WI38 (cell line): ENCODE measurements at regions not wholly inside any gene's neighbourhood (a gene's known extent, or its start where the extent isn't known, plus 50 kb on each side); places are given as distances from the start of the nearest gene placed in this dataset.

ENCODE experiments used
- H3K4me3 ChIP-seq: 2 replicates; pipeline ENCODE4 v1.5.1; 2011; ENCODE audit warnings: low read depth, mild to moderate bottlenecking, control low read depth, low read length
- CTCF ChIP-seq: IDR thresholded peaks from 2 replicates; pipeline ENCODE4 v1.5.1; 2012; ENCODE audit warnings: low read depth, mild to moderate bottlenecking, control low read depth, low read length

GRCh38 chr4:137206781-137207180 lies 325.5 kb downstream of the PCDH18 start:
- no peak overlapping the region for H3K4me3 ChIP-seq
- no peak for TF ChIP-seq CTCF

- no peak overlapping the region for H3K4me3 ChIP-seq
- no peak for TF ChIP-seq CTCF
Observed at GRCh38 chr4:137203601-137204000, 328.7 kb downstream of the PCDH18 start.

- no peak for TF ChIP-seq CTCF
- no peak overlapping the region for H3K4me3 ChIP-seq
Observed at GRCh38 chr4:137200322-137200721, 332.0 kb downstream of the PCDH18 start.

GRCh38 chr4:137198791-137199190 lies 333.5 kb downstream of the PCDH18 start:
- no peak for TF ChIP-seq CTCF
- no peak overlapping the region for H3K4me3 ChIP-seq

GRCh38 chr4:137194670-137195069 lies 337.6 kb downstream of the PCDH18 start:
- no peak overlapping the region for H3K4me3 ChIP-seq
- no peak for TF ChIP-seq CTCF

- H3K4me3 ChIP-seq = no peak overlapping the region
- TF ChIP-seq CTCF = no peak
Observed at GRCh38 chr4:137193564-137193963, 338.7 kb downstream of the PCDH18 start.

- no peak for TF ChIP-seq CTCF
- H3K4me3 ChIP-seq = no peak overlapping the region
Observed at GRCh38 chr4:137181293-137181899, 350.9 kb downstream of the PCDH18 start.
